HepG2 (cell line): ENCODE measurements at regions not wholly inside any gene's neighbourhood (a gene's known extent, or its start where the extent isn't known, plus 50 kb on each side); places are given as distances from the start of the nearest gene placed in this dataset.
A peak's percentile ranks its signal among the peaks of the same experiment; 100 is the strongest.

Experiments
- ATAC-seq: fragments of 200-7000 bp; cut with Tn5 transposase; 3 replicates; pipeline ENCODE4 v1.9.1; 2020; ENCODE audit warnings: mild to moderate bottlenecking, moderate library complexity
- BruUV-seq: library from RNA; stranded (reverse); fragments of 400-500 nt; replicated peaks from 2 replicates; lab custom pipeline; 2021; lab: Mats Ljungman, UMichigan
- CTCF ChIA-PET: fragments of 300-600 bp; formaldehyde crosslinking; extraction: SDS; loops from one replicate; lab custom pipeline; 2021; ENCODE audit warnings: low total read pairs, inconsistent platforms, low intra/inter-chr PET ratio; lab: Yijun Ruan, JAX
- POLR2A ChIA-PET: fragments of 350-600 bp; sonication (Branson Sonifier 250); formaldehyde crosslinking; loops from one replicate; lab custom pipeline; 2020; ENCODE audit warnings: antibody characterized with exemption, inconsistent platforms; lab: Yijun Ruan, JAX
- DNase-seq: peaks from one replicate; pipeline ENCODE4 v3.0.0-alpha.2; 2015; ENCODE audit warnings: low spot score
- FAIRE-seq: peaks from 3 replicates; lab custom pipeline; 2011; peaks lifted over from hg19 to GRCh38; lab: Jason Lieb, UNC
- H2AFZ ChIP-seq: one replicate; pipeline ENCODE4 v1.6.1; 2011; ENCODE audit warnings: low read length, inconsistent platforms
- H3K27ac ChIP-seq: fragments of 300-600 bp; 3 replicates; pipeline ENCODE4 v1.8.0; 2011; ENCODE audit warnings: mixed run types, mild to moderate bottlenecking, mixed read lengths, low read length, inconsistent platforms; ENCODE audit not compliant: insufficient read depth; ENCODE audit errors: extremely low read length
- H3K27me3 ChIP-seq, 2 experiments: fragments of 200-600 bp in 1 of 2; 2 replicates in 1 of 2; 3 replicates in 1 of 2; pipeline versions ENCODE4 v1.6.0 to v1.8.0; 2011; ENCODE audit warnings: low read length in 2 of 2, mild to moderate bottlenecking in 2 of 2, moderate library complexity in 2 of 2, inconsistent platforms in 1 of 2; ENCODE audit not compliant: insufficient read depth in 2 of 2, control insufficient read depth in 1 of 2
- H3K36me3 ChIP-seq, 2 experiments: fragments of 200-600 bp in 1 of 2; replicated peaks in 1 of 2; 2 replicates in 1 of 2; 3 replicates in 1 of 2; pipeline versions ENCODE4 v1.5.1 to v1.8.0; 2011; ENCODE audit warnings: low read length in 2 of 2, inconsistent platforms in 1 of 2; ENCODE audit not compliant: insufficient read depth in 2 of 2, control insufficient read depth in 1 of 2
- H3K4me1 ChIP-seq: 2 replicates; pipeline ENCODE4 v1.5.1; 2012; ENCODE audit warnings: low read length, inconsistent platforms; ENCODE audit not compliant: insufficient read depth
- H3K4me2 ChIP-seq: 2 replicates; pipeline ENCODE4 v1.6.0; 2011; ENCODE audit warnings: low read depth, low read length, inconsistent platforms
- H3K4me3 ChIP-seq, 3 experiments: fragments of 200-600 bp in 1 of 3; sonication (generic), shearing (Covaris generic) in 1 of 3; replicated peaks in 1 of 3; 2 replicates each; pipeline ENCODE4 v1.5.1; 2011 to 2016; ENCODE audit warnings: low read length in 3 of 3, inconsistent platforms in 2 of 3, low read depth in 2 of 3, mild to moderate bottlenecking in 2 of 3, control low read depth in 1 of 3, mixed read lengths in 1 of 3; ENCODE audit not compliant: insufficient read depth in 1 of 3
- H3K79me2 ChIP-seq: one replicate; pipeline ENCODE4 v1.6.1; 2011; ENCODE audit warnings: low read length, inconsistent platforms; ENCODE audit not compliant: insufficient read depth
- H3K9ac ChIP-seq: 2 replicates; pipeline ENCODE4 v1.6.0; 2011; ENCODE audit warnings: mild to moderate bottlenecking, low read depth, low read length, inconsistent platforms; ENCODE audit not compliant: insufficient read depth
- H3K9me3 ChIP-seq: 2 replicates; pipeline ENCODE4 v1.5.1; 2012; ENCODE audit warnings: mild to moderate bottlenecking, low read length
- H4K20me1 ChIP-seq: 2 replicates; pipeline ENCODE4 v1.6.0; 2011; ENCODE audit warnings: inconsistent platforms, mild to moderate bottlenecking, low read length, moderate library complexity; ENCODE audit not compliant: insufficient read depth
- BORCS8-MEF2B ChIP-seq: sonication (generic); formaldehyde crosslinking; IDR thresholded peaks from 2 replicates; pipeline ENCODE4 v1.8.0; 2022; ENCODE audit warnings: mild to moderate bottlenecking, missing genetic modification reagents
- HNRNPLL ChIP-seq: fragments of 200-400 bp; formaldehyde crosslinking; IDR thresholded peaks from 2 replicates; pipeline ENCODE4 v1.6.1; 2017; ENCODE audit warnings: mild to moderate bottlenecking, low read depth, low read length; ENCODE audit not compliant: poor library complexity, severe bottlenecking
- HOMEZ ChIP-seq: IDR thresholded peaks from 2 replicates; pipeline ENCODE4 v1.6.1; 2016; ENCODE audit warnings: low read depth
- IKZF1 ChIP-seq: fragments of 450-650 bp; IDR thresholded peaks from 2 replicates; pipeline ENCODE4 v1.7.1; 2016
- IKZF5 ChIP-seq: IDR thresholded peaks from 2 replicates; pipeline ENCODE4 v1.6.1; 2018; ENCODE audit warnings: missing genetic modification reagents, mild to moderate bottlenecking, missing compliant biosample characterization
- MAFF ChIP-seq: IDR thresholded peaks from 2 replicates; pipeline ENCODE4 v1.6.1; 2011; ENCODE audit warnings: low read depth, low read length, improper control_type of control experiment
- MAFK ChIP-seq, 2 experiments: IDR thresholded peaks in 1 of 2; conservative IDR thresholded peaks in 1 of 2; 2 replicates each; pipeline ENCODE4 v1.6.1; 2011; ENCODE audit warnings: improper control_type of control experiment in 2 of 2, low read length in 2 of 2
- MXD4 ChIP-seq: IDR thresholded peaks from 2 replicates; pipeline ENCODE4 v1.6.1; 2016; ENCODE audit warnings: mild to moderate bottlenecking, missing biosample characterization, missing genetic modification reagents
- NR2F1 ChIP-seq, 2 experiments: fragments of 450-650 bp in 1 of 2; formaldehyde crosslinking in 1 of 2; IDR thresholded peaks; 2 replicates each; pipeline versions ENCODE4 v1.5.0 to v1.6.1; 2016 to 2020; ENCODE audit warnings: mild to moderate bottlenecking in 1 of 2, missing compliant biosample characterization in 1 of 2, missing genetic modification reagents in 1 of 2, moderate library complexity in 1 of 2
- NRL ChIP-seq: sonication (generic); formaldehyde crosslinking; IDR thresholded peaks from 2 replicates; pipeline ENCODE4 v1.5.0; 2020; ENCODE audit warnings: missing genetic modification reagents, mild to moderate bottlenecking, moderate library complexity, borderline replicate concordance
- SRF ChIP-seq: IDR thresholded peaks from 2 replicates; pipeline ENCODE4 v1.6.1; 2011; ENCODE audit warnings: mild to moderate bottlenecking, low read depth, low read length, moderate library complexity
- ZNF362 ChIP-seq: sonication (generic); formaldehyde crosslinking; IDR thresholded peaks from 2 replicates; pipeline ENCODE4 v1.4.0; 2020; ENCODE audit warnings: missing genetic modification reagents, mild to moderate bottlenecking, borderline replicate concordance
- ZNF558 ChIP-seq: sonication (generic); formaldehyde crosslinking; IDR thresholded peaks from 2 replicates; pipeline ENCODE4 v1.9.0; 2022; ENCODE audit warnings: mild to moderate bottlenecking, missing genetic modification reagents, borderline replicate concordance
- ZNF780A ChIP-seq: sonication (generic); formaldehyde crosslinking; IDR thresholded peaks from 2 replicates; pipeline ENCODE4 v1.8.0; 2022; ENCODE audit warnings: mild to moderate bottlenecking, missing genetic modification reagents, moderate library complexity
- ZSCAN29 ChIP-seq: sonication (generic); formaldehyde crosslinking; conservative IDR thresholded peaks from 2 replicates; pipeline ENCODE4 v1.4.0; 2020; ENCODE audit warnings: mild to moderate bottlenecking, missing genetic modification reagents
- WGBS: methylation state at CpG from one replicate; pipeline ENCODE4 v1.1.6; 2017; ENCODE audit warnings: low lambda C conversion rate; 5-methylcytosine and 5-hydroxymethylcytosine counted together
- in situ Hi-C: cut with HindIII; loops from 2 replicates; pipeline ENCODE4 v1.10.0; 2017; ENCODE audit warnings: low pct_unique_long_range_greater_than_20kb; ENCODE audit not compliant: extremely low pct_ligation_motif_present
- intact Hi-C: fragments of 100-400 bp; cut with micrococcal nuclease; formaldehyde crosslinking; loops from one replicate; pipeline ENCODE4 v1.10.0; 2022; ENCODE audit not compliant: unreplicated experiment

- Histone ChIP-seq H2AFZ (no peak overlapping the region), H3K4me2 (no peak overlapping the region), H3K36me3 (no peaks in the 10 kb centered on the region), H3K27ac (no peak overlapping the region), H3K79me2 (no peaks in the 10 kb centered on the region), H4K20me1 (no peaks in the 10 kb centered on the region), H3K4me3 (no peak overlapping the region), H3K9ac (no peak overlapping the region), H3K27me3 (no peaks in the 10 kb centered on the region), H3K9me3 (no peaks in the 10 kb centered on the region), H3K4me1 (no peaks in the 10 kb centered on the region)
- DNase-seq: no peak
- no peak for TF ChIP-seq ZNF362 (CRISPR knock-in tag)
- no peak for TF ChIP-seq ZNF780A (CRISPR knock-in tag)
- no peak for TF ChIP-seq IKZF1
- ChIA-PET CTCF (no interaction called here), POLR2A (no interaction called here)
- no peak for ATAC-seq
- in situ Hi-C loops: no loop called here
- BruUV-seq: no TSS peak
- intact Hi-C loops: no loop called here
- FAIRE-seq: no peak
- WGBS: 5% methylated on average over 2 of the region's 2 CpGs
Measured at GRCh38 chr5:155738616-155739015, 588.3 kb upstream of the SGCD start.

GRCh38 chr5:155746367-155747038 lies 580.5 kb upstream of the SGCD start:
- no peak overlapping the region for H3K27ac ChIP-seq
- ATAC-seq (no peak), DNase-seq (no peak), FAIRE-seq (no peak)
- no peaks in the 10 kb centered on the region; a peak in 1 of 5 replicates for H3K27me3 ChIP-seq
- H2AFZ ChIP-seq: no peak overlapping the region
- no peaks in the 10 kb centered on the region for H3K4me1 ChIP-seq
- ChIA-PET CTCF (no interaction called here), POLR2A (no interaction called here)
- no peaks in the 10 kb centered on the region for H3K36me3 ChIP-seq
- in situ Hi-C loops (no loop called here), intact Hi-C loops (no loop called here)
- H3K9me3 ChIP-seq: no peaks in the 10 kb centered on the region
- no peak overlapping the region for H3K9ac ChIP-seq
- no peak overlapping the region for H3K4me2 ChIP-seq
- no peak overlapping the region for H3K4me3 ChIP-seq
- H4K20me1 ChIP-seq: no peaks in the 10 kb centered on the region
- no TSS peak for BruUV-seq
- WGBS: 0% methylated on average over 1 of the region's 1 CpG
- no peaks in the 10 kb centered on the region for H3K79me2 ChIP-seq
- TF ChIP-seq MAFF (peak; percentile 96), SRF (no peak), HOMEZ (CRISPR knock-in tag) (no peak), NRL (CRISPR knock-in tag) (no peak), NR2F1 (CRISPR knock-in tag; IDR thresholded peaks at IDR 0.05) (no peak), MXD4 (CRISPR knock-in tag) (no peak), ZNF558 (CRISPR knock-in tag) (no peak), IKZF5 (CRISPR knock-in tag) (no peak), MAFK (conservative IDR thresholded peaks at IDR 0.05 in 1 of 2, IDR thresholded peaks at IDR 0.05 in 1 of 2; ENCODE audit: low read length in 2 of 2) (peak; percentile 95 to 97), BORCS8-MEF2B (CRISPR knock-in tag) (no peak), HNRNPLL (no peak), ZSCAN29 (no peak)
